Activated T-cell treated with anti-CD3 and anti-CD28 coated beads for 24 hours (primary cell): ENCODE measurements at regions not wholly inside any gene's neighbourhood (a gene's known extent, or its start where the extent isn't known, plus 50 kb on each side); places are given as distances from the start of the nearest gene placed in this dataset.

Experiments
- DNase-seq: peaks from one replicate; pipeline ENCODE4 v3.0.0-alpha.2; 2020; ENCODE audit warnings: low read depth

DNA sequence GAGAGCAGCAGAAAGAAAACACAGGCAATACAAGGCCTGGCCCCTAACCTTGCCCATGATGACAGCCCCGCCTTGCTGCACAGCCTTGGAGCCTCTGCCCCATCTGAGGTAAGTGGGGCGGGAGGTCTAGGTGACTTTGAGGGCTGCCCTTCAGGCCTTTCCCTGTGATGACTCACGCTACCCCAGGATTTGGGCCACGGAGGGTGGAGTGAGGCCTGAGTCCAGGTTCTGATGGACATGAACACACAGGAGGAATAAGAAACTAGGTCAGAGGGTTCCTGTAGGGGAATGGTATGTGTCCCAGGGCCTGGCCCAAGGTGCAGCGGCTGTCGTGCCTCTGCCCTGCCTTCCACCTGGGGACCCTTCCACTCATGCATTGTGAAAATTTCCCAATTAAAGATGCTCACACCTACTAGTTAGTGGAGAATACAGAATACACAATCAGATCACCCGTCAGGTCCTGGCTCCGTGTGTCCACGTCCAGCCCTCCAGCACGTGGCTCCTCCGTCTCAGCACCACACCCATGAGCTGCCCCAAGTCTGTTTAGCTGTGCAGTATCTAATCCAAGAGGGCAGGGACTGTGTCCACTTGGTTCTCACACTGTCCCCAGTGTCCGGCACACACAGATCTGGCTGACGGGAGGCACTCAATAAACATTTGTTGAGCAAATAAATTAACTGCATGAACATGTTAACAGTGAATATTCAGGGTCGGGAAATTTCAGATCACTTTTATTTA, 111.0 kb downstream of the CHST1 start:
- no peak for DNase-seq

DNA sequence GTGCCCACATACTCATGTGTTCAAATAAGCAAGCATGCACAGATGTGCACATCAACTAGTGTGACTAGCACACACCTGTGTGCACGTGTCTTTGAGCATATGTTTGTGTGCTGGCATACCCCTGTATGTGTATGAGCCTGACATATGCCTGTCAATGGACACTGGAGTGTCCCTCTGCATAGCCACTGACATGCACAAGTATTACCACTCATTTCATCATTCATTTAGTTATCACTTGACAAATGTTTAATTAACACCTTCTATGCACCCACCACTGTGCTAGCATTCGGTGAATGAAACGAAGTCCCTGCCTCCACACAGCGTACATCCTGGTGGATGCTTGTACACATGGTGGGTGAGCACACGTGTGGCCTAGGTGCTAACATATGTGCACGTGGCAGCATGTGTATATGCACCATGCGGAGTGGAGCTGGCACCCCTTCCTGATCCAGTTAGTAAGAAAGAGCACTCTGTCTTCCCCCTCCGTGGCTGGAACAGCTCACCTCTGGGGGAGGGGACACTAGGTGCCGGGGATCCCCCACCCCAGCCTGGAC, 112.0 kb downstream of the CHST1 start:
- no peak for DNase-seq

DNA sequence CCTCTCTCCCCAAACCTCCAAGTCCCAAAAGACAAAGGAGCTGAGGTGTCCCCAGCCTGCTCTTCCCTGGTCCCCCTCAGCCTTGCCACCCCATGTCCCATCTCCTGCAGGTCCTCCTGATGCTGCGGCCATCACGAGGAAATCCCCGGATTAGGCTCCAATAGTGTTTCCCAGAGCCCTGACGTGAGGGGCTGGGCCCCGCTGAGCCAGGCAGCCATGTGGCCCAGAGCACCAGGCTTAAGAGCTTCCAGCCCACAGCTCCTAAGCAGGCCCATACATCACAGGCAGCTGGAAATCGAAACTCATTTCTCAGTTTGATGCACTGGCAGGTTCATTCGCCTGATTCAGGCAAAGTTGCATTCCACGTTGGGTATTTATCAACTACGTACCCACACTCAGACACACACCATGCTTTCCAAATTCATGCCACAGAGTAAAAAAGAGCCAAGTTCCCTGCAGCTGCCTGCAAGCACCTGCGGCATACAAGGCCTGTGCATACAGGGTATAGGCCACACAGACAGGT, 114.2 kb downstream of the CHST1 start:
- DNase-seq: no peak

DNA sequence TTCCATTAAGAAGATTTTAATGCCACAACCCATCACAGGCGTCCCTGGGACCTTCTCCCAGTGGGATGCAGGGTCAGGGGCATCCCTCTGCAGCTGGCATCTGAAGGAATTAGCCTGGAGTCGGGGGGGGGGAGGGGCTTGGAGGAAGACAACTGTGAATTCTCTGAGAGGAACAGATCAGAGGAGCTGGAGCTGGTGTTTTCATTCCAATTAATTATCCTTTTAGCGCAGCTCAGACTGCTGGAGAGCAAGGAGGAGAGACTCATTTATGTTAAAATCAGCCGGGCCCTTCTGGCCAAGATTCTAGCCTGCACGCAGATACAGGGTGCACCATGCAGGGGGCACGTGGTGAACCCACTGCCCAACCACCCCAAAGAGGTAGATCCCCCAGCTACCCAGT, 116.2 kb downstream of the CHST1 start:
- no peak for DNase-seq

DNA sequence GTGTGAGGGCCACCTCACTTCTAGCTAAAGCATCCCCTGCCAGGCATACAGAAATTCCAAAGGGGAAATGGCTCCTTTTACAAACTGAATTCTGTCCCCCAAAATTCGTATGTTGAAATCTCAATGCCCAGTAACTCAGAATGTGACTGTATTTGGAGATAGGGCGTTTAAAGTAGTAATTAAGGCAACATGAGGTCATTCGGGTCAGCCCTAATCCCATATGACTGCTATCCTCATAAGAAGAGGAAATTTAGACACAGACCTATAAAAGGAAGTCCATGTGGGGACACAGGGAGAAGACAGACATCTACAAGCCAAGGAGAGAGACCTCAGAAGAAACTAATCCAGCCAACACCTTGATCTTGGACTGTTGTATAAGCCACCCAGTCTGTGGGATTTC, 119.1 kb downstream of the CHST1 start:
- no peak for DNase-seq

DNA sequence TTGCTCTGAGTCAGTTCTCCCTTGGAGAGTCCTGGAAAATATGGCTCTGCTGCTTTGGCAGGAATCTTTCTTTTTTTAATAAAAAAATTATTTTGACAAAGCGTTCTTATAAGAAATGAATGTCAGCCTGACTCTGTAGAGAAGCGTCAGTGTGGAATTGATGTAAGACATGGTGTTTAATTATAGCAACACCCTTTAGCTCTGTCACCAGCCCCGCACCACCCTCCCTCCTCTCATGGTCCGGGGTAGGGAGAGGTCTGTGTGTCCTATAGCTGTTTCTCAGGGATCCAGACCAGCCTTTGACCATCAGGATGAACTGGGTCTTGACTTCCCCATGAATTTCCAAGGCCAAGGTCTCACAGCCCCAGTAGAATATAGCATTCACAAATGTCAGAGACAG, 120.6 kb downstream of the CHST1 start:
- DNase-seq: no peak

DNA sequence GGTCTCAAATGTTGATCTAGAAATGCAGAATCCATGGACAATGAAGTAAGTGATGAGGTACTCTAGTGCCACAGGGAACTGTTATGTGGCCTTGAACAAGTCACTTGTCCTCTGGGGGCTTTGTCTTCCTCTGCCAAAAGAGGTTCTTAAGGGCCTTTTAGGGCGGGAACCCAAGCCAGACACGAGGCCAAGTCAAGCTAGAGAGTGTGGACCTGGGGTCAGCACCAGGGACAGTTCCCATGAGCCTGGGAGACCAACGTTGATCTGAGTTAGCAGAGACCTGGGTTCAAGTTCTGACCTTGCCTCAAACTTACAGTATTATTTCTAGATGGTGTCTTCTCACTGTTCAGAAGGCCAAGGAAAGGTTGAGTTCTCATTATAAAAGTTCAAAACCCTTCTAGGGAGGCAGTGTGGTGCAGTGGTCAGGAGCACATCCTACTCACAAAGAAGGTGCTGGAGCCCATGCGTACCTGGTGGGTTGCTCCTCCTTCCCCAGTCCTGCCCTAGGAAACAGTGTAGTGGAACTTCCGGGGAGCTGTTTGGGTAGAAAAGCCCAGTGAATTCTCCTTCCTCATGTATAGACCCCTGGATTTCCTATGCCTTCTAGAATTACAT, 121.5 kb downstream of the CHST1 start:
- DNase-seq: no peak

DNA sequence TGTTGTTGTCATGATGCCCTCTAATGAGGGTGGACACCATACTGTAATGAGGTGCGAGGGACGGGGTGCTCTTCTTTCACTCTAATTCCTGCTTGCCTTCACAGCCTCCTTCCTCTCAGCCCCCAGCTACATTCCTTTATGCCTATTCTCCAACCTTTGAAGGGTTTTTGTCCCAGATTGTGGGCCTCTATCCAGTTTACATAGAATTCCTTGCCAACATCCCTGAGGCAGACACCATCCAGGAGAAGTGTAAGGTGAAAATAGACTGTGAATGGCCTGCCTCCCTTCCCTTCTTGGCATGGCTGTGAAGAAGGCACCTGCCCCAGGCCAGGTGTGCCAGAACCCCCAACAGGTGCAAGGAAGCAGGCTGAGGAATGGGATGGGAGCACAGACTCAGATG, 122.3 kb downstream of the CHST1 start:
- DNase-seq: no peak

DNA sequence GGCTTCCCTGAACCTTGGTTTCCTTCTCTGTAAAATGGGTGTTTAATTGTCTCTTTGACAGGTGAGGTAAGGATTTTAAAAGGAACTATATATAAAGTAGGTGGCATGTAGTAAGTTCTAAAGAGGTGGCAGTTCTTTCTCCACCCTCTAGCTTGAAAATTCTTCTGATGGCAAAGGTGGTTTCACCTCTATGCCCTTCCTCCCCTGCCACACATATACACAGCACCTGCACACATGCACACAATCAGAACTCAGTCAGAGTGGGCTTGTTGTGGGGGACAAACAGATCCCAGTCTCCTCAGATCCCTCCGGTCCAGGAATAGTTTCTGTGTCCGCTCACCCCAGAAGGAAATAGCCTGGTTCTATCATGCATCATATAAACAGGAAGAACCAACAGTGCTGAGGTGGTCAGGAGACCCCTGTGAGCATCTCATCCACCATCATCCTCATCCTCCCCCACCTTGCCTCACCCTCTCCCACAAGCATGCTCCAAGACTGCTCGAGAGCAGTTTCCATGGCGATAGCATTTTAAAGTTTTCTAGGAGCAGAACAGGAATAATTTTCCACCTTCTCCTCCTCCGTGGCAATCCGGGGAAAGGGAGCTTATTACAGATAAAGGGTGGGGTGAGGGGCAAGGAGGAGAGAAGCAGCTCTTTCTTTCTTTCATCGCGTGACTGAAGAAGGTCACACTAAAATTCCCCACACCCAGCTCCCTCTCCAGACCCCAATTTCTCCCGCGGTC, 123.6 kb downstream of the CHST1 start:
- DNase-seq: no peak

DNA sequence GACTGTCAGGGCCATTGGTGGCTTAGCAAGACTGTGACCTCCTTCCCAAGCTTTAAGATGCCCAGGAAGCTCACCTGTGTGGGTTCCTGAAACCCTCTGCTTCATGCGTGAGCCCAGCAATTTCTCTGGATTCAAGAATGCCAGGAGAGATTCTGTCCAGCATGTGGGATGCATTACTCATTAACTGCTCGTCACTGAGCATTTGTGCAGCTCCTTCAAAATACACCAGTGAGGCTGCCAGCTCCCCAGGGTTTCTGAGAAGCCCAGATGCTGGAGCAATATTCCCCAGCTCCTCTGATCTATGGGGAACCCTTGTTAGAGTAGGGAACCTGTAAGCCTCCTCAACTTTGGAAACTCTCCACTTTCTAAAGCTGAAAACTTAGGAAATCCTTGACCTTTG, 126.5 kb downstream of the CHST1 start:
- DNase-seq: no peak

DNA sequence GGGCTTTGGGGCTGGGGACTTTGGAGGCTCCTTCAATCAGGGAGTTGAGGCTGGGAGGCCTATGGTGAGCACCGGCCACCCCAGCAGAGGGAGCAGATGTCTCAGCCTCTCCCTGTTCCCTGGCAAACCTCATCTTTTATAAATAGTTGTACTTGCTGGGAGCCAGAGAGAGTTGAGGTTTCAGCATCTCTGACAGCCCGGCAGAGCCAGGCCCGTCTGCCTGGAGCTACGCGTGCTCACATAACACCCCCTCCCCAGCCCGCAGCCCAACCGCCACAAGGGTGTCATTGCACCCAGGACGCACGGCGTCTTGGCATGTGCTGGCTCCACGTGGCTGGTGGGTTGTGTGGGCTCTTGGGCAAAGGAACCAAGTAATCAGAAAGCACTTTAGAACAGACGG, 127.1 kb downstream of the CHST1 start:
- no peak for DNase-seq

DNA sequence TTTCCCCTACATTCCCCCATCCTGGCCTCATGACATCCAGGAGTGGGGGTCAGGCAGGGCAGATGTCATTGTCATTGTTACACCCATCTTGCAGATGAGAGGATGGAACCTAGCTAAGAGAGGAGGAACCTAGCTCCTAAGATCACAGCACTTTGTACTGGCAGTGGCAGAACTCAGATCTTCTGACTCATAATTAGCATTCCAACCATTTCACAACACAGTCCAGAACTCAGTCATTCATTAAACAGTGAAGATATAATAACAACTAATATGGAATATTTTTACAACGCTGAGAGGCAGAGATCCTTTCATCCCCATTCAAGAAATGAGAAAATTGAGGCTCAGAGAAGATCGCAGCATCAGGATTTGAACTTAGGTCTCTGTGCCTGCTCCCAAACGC, 127.8 kb downstream of the CHST1 start:
- no peak for DNase-seq

DNA sequence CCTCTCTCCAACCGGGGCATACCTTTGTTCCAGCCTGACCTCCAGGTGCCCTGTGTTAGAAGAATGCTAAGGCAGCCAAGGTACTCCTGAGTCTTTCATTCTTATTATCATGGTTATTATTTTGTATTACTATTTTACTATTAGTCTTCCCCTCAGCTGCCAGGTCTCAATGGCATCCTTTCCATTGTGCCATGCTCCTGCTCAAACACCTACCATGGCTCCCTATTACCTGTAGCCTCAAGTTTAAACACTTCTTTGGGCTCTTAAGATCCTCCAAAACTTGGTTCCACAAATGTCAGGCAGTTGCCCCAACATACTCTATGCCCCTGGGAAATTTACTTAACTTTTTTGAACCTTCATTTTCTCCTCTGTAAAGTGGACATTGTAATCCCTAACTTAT, 130.4 kb downstream of the CHST1 start:
- DNase-seq: no peak

DNA sequence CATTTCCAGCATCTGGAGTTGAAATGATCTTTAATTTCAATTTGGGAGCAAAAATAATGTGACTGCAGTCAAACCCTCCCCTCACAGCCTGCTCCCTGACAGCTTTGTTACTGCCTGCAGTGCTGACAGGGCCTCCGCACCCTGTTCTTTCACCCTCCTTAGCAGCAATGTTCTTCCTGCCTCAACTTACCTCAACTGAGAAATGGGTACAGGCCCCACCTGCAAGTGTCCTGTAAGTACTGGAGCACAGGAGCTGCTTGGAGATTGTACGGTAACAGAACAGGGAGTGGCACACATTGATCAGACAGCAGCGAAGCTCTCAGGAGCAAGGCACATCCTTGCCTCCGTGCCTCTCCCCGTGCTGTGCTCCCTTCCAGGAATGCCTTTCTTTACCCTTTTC, 131.3 kb downstream of the CHST1 start:
- DNase-seq: no peak

DNA sequence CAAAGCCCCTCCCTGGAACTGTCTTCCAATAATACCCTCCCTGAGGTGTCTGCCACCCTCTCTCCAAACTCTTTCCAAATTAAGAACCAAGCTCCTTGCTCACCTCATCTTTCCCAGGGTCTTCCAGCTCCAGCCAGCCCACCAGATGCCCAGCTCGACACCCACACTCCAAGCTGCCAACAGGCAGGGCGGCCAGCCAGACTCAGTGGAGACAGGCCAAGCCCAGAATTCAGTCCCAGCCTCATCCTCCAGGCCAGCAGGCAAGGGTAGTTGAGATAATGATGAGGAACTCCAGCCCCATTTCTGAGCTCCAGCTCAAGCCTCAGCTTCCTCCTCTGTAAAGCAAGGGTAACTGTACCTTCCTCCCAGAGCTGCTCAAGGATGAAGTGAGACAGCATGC, 132.9 kb downstream of the CHST1 start:
- DNase-seq: no peak

DNA sequence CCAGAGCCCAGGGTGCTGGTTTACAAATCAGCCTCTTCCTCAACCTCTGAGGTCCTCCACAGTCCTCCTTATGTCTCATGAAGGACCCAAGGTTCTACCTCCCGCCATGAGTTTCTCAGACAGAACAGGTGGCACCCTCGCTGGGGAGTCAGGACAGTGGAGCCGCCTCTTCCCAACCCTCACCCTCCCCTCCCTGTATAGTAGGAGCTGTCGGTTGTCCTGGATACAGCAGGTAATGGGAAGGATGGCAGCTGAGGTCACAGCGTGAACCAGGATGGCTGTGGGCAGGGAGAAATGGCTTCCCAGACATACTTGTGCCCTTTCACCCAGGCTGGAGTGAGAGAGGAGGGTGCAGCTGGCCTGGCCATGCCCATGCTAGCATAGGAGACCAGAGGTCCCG, 134.6 kb downstream of the CHST1 start:
- no peak for DNase-seq

DNA sequence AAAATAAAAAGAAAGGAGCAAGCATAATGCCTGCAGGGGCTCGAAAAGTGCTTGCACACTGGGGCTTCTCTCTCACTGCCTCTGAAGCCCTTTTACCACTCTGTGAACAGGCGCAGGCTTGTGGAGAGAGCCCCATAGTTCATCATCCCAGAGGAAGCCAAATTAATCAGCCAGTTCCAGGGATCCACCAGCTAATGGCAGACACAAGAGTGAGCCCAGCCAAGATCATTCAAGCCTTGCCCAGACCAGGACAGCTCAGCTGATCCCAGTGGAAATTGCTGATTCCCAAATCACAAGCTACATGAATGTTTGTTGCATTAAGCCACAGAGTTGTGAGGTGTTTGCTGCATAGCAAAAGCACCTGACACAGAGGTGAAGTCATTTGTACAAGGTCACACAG, 135.3 kb downstream of the CHST1 start:
- no peak for DNase-seq

DNA sequence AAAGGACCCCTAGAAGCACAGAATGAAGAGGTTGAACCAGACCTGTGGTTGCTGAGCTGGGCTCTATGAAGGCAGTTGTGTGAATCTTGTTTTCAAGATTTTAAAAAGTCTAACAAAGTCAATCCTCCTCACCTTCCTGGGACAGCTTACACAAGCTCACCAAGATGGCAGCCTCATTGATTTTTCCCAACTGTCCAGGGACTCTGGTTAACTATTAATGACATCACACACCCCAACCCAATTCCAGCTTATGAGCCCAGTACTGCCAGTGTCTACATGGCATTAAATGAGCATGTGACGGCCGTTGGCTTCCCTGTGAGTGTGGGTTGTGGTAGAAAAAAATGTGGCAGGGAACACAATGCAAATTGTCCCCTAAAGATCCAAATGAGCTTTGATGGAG, 137.0 kb downstream of the CHST1 start:
- no peak for DNase-seq

DNA sequence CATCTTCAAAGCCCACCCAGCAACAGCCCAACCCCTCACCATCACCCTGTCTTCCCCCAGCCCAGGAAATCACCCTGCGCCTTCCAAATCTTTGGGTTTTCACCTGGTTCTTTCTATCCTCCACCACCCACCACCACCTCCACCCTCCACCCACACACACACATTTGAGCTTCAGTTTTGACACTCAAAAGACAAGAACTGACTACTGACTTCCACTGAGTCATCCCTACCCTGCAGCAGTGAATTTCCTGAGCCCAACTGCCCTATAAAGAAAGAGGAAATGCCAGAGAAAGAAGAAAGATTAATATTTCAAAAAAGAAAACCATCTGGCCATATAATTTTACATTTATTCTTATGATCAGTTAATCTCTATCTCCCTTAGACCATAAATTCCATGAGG, 137.5 kb downstream of the CHST1 start:
- DNase-seq: no peak

DNA sequence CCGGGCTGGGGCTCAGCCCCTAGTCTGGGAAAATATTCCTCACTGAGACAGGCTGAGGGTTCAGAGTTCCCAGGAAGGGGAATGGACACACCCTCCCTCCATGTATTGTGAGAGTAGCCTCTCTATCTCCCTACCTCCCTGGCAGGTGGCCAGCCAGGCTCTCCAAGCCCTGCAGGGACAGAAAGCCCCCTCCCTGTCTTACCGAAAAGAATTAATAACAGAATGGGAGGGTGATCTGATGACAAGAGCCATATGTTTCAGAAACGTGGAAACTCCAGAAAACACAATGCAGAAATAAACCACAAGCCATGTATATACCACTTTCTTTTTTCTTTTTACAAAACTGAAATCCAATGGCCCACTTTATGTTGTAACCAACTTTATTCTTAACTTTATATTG, 140.0 kb downstream of the CHST1 start:
- DNase-seq: no peak

DNA sequence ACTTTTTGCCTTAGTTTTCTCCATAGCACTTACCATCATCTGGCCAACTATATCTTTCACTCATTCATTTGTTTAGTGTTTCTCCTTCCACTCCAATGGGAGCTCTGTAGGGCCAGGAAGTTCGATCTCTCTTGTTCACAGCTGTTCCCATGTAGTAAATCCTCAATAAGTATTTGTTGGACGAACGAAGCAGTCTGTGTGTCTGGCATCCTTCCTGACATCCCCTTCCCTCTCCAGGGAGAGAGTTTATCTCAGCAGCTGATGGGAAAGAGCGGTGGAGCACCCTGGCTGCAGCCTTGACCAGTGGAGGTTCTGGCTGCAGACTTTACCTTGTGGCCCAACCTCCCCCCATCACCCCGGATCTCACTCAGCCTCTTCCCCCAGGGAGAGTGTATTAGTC, 141.7 kb downstream of the CHST1 start:
- no peak for DNase-seq

DNA sequence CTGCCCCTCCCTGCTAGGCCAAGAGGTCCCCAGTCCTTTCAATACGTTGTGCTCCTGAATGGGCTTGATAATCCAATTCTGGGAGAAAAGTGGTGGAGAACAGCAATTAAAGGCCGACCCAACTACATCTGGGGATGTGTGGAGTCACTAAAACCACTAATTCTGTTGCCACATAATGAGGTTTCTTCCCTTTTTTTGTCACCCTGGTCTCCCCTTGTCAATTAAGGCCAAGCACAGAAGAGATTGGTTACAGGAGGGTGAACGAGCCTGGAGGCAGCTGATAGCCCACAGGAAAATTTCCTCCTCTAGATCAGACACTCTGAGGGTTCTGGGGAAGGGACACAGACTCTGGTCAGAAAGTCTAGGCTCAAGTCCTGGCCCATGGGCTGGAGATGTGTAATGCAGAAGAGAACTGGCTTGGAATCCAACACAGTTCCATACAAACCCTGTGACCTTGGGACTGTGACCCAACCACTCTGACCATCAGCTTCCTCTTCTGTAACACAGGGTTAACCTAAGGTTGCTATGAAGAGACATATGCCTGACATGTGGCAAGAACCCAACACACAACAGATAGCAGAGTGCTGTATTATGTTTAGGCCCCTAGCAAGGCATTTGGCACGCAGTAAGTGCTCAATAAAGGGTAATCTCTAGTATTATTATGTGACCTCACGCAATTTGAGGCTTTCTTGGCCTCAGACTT, 146.4 kb downstream of the CHST1 start:
- DNase-seq: no peak
